ENCODE measurements at regions not wholly inside any gene's neighbourhood (a gene's known extent, or its start where the extent isn't known, plus 50 kb on each side); places are given as distances from the start of the nearest gene placed in this dataset.

DNA sequence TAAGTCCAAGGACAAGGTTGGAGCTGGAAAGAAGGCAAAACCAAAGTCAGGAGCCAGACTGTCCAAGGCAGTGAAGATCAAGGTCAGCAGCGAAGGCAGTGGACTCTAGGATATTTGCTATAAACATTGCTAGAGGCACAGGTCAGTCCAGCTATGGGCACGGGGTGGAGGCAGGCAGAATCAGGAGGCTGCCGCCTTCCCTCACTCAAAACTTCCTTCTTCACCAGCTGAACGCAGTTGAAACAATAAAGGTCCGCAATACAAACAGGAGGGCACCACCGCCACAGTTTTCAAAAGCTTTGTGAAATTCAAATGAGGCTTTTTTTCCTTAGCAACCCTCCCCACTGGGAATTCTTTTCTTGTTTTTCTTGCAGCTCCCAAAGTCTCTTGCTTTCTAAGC is 372.4 kb downstream of the NXPE2 start:
- no peak for DNase-seq

DNA sequence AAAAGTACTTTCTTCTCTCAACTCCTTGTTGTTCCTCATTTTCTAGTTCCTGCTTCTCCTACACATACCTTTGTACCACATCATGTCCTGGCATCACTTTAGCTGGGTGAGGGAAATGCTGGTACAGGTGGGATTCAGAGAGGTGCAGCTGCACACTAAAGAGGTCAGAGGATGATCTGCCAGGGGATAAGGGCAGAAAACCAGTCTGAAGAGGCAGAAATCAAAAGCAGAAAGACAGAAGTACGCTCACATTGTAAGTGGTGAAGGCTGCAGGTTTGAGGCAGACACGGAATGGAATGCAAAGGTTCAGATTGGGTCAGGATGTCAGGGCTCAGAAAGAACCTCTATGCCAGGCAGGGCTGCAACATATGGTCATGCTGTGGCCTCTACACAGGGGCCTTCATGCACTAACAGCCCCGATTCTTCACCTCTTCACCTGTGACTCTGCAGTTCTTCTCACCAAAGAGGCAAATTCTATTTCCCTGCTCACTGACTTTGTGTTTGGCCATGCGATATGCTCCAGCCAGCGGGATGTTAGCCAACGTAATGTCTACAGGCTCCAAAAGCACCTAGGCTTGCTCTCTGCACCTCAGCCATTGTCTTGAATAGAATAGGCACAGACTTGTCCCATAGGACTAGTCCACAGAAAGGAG is 373.7 kb downstream of the NXPE2 start:
- DNase-seq, result no peak

DNA sequence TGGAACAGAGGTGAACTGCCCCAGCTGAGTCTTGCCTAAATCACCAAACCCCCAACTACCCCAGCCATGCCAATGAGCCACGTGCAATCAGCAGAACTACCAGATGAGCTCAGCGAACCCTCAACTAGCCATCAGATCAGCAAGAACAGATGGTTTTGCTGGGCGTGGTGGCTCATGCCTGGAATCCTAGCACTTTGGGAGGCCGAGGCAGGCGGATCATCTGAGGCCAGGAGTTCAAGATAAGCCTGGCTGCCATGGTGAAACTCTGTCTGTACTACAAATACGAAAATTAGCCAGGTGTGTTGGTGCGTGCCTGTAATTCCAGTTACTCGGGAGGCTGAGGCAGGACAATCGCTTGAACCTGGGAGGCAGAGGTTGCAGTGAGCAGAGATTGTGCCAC is 374.3 kb downstream of the NXPE2 start:
- DNase-seq, result no peak

GRCh38 chr11:115054570-115055538 is 376.5 kb downstream of the NXPE2 start:
- peak; percentile 85 for DNase-seq

GRCh38 chr11:115056514-115056913 is 378.2 kb downstream of the NXPE2 start:
- DNase-seq, result no peak

- no peak for DNase-seq
These were observed 382.5 kb downstream of the NXPE2 start for GRCh38 chr11:115060840-115061239.

- no peak for DNase-seq
These were observed 387.0 kb downstream of the NXPE2 start for GRCh38 chr11:115065314-115065713.

DNA sequence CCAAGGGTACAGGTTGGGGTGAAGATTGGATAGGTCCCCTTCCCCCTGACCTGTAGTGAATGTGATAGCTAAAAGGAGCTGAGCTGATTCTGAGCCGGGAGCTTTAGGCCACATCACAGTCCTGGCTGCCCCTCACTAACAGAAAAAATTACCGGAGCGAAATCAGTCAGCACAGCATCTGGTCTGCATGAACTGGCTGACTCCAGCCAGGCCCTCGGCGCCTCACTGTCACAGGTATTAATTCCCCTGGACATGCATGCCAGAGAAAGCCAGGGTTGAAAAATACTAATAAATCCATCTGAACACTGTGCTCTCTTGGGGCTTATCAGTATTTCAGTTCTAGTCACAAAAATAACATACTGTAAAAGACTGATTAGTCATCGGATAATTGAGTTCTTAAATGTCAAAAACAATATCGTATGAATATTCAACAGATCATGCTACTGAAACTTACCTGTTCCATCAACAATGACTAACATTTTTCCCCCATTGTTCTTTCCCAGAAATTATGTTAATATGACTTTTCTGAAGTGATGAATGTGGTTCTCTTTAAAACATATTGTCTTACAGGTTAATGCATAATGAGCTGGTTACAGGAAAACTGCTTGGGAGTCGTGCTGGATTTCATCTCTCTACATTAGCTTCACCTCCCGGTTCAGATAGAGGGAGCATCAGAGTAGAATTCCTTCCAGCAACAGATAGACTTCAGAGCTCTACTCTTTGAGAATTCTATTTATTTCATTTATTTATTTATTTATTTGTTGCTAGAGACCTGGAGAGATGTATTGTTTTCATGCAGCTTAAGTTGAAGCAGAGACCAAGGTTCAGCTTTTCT is 387.7 kb downstream of the NXPE2 start:
- no peak for DNase-seq

- DNase-seq, result no peak
These were observed 389.1 kb downstream of the NXPE2 start for GRCh38 chr11:115067471-115067870.

DNA sequence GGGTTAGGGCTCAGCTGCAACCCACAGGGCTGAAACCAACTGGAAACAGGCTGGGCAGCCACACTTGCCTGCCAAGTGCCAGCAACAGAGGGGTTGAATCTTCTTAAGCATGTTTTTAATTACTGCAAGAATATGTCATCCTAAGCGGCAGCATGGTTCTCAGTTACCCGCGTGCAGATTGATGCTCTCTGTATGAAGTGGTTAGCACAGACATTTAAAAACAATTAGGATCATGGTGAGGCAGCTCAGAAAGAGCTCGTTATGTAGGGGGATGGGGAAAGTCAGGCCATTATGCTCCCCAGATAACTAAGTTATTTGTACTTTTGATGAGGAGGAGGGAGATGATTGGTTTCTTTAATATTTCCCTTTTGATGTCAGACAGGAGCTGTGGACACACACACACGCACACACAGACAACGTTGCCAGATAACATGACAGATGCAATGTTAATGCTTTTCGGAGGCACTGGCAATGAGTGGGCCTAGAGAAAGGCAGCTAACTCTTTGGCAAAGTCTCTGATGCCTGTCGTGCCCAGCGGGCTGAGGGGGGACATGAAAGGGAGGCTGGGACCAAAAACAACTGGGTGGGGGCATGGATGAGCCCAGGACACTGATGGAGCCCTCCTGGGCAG is 389.7 kb downstream of the NXPE2 start:
- DNase-seq, result no peak

GRCh38 chr11:115069599-115069998 is 391.3 kb downstream of the NXPE2 start:
- no peak for DNase-seq

DNA sequence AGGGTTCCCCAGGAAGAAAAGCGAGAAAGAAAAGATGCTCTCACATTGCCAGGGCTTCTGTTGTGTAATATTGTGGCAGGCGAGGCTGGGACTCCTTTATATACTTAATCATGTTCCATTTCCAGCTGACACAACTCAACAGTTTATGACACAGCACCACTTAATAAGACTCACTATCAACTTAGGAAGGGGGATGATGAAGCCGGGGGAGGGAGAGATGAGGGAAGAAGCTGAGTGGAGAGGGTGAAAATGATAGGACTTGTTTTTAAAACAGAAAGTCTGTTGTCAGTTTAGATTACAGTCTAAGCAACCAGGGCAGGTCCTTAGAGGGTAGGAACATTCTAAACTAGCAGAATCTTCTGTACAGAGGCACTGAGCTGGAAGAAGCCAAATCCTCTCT is 397.0 kb downstream of the NXPE2 start:
- DNase-seq, result no peak

DNA sequence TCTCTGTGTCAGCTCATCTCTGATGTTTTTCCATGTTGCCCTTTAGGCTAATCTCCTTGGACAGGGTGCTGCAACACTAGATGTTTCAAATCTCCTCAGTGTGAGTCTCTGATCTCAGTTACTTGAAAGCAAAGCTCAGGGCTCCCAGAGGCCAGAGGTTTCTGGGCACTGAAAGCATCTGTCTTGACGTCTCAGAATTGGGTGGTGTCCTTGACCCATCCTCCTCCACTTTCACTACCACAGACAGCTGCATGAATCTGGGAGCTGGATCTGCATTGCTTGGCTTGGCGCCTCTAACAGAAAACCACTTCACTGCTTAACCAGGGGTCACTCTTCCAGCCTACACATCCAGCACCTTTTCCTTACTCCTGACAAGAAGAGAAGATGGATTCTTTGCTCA is 399.4 kb downstream of the NXPE2 start:
- no peak for DNase-seq

- DNase-seq, result no peak
These were observed 400.4 kb downstream of the NXPE2 start for GRCh38 chr11:115078461-115079438.

GRCh38 chr11:115080923-115081680 is 402.8 kb downstream of the NXPE2 start:
- DNase-seq, result no peak

- DNase-seq, result no peak
These were observed 403.6 kb downstream of the NXPE2 start for GRCh38 chr11:115081972-115082371.

GRCh38 chr11:115083144-115083806 is 404.9 kb downstream of the NXPE2 start:
- peak; percentile 76 for DNase-seq

DNA sequence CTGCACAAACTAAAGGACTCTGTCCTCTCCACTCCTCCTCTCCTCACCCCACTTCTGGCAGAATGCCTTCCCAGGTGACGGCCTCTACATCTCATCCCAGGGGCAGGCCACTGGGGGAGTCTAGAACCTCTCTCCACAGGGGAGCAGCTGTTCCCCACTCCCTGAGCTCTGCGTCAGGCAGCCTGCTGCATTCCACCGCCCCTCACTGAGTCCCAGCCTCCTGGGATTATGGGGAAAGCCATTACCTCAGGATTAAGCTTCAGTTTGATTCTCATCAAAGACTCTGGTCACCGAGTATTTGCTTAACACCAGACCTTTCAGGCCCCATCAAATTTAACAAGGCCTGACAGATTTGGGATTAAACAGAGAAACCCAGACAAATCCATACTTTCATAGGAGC is 405.9 kb downstream of the NXPE2 start:
- DNase-seq, result no peak

GRCh38 chr11:115085461-115086210 is 407.3 kb downstream of the NXPE2 start:
- DNase-seq, result peak; percentile 75
